GM12865 (cell line): ENCODE measurements at regions not wholly inside any gene's neighbourhood (a gene's known extent, or its start where the extent isn't known, plus 50 kb on each side); places are given as distances from the start of the nearest gene placed in this dataset.

ENCODE experiments used
- DNase-seq: peaks from one replicate; pipeline ENCODE4 v3.0.0; 2010; ENCODE audit warnings: low read depth
- H3K4me3 ChIP-seq: 2 replicates; pipeline ENCODE4 v1.5.1; 2011; ENCODE audit warnings: mild to moderate bottlenecking, low read depth, low read length, control low read depth
- TF ChIP-seq, protein P1 (sequence below): IDR thresholded peaks from 2 replicates; pipeline ENCODE4 v1.5.1; 2011; ENCODE audit warnings: low read length, control low read depth, low read depth, inconsistent platforms; ENCODE audit not compliant: insufficient read depth; ENCODE audit errors: missing control alignments

DNA sequence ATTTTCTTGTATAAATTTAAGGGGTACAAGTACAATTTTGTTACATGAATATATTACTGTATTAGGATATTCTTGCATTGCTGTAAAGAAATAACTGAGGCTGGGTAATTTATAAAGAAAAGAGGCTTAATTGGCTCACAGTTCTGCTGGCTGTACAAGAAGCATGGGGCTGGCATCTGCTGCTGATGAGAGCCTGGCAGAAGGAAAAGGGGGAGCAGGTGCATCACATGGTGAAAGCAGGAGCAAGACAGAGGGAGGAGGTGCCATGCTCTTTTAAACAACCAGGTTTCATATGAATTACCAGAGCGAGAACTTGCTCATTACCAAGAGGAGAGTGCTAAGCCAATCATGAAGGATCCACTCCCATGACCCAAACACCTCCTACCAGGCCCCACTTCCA, 399.5 kb upstream of the RAB6C start:
- H3K4me3 ChIP-seq: no peak overlapping the region
- DNase-seq: no peak
- TF ChIP-seq, protein P1, sequence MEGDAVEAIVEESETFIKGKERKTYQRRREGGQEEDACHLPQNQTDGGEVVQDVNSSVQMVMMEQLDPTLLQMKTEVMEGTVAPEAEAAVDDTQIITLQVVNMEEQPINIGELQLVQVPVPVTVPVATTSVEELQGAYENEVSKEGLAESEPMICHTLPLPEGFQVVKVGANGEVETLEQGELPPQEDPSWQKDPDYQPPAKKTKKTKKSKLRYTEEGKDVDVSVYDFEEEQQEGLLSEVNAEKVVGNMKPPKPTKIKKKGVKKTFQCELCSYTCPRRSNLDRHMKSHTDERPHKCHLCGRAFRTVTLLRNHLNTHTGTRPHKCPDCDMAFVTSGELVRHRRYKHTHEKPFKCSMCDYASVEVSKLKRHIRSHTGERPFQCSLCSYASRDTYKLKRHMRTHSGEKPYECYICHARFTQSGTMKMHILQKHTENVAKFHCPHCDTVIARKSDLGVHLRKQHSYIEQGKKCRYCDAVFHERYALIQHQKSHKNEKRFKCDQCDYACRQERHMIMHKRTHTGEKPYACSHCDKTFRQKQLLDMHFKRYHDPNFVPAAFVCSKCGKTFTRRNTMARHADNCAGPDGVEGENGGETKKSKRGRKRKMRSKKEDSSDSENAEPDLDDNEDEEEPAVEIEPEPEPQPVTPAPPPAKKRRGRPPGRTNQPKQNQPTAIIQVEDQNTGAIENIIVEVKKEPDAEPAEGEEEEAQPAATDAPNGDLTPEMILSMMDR: no peak

DNA sequence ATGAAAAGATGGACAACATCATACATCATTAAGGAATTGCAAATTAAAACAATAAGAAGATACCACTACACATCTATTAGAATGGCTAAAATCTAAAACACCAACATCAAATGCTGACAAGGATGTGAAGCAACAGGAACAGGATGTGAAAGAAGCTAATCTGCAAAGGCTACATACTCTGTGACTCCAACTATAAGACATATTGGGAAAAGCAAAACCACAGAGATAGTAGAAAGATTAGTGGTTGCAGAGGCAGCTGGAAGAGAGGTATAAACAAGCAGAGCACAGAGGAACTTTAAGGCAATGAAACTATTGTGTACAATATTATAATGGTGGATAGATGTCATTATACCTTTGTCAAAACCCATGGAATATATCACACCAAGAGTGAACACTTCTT, 393.7 kb upstream of the RAB6C start:
- no peak overlapping the region for H3K4me3 ChIP-seq
- no peak for DNase-seq
- TF ChIP-seq, protein P1: no peak

DNA sequence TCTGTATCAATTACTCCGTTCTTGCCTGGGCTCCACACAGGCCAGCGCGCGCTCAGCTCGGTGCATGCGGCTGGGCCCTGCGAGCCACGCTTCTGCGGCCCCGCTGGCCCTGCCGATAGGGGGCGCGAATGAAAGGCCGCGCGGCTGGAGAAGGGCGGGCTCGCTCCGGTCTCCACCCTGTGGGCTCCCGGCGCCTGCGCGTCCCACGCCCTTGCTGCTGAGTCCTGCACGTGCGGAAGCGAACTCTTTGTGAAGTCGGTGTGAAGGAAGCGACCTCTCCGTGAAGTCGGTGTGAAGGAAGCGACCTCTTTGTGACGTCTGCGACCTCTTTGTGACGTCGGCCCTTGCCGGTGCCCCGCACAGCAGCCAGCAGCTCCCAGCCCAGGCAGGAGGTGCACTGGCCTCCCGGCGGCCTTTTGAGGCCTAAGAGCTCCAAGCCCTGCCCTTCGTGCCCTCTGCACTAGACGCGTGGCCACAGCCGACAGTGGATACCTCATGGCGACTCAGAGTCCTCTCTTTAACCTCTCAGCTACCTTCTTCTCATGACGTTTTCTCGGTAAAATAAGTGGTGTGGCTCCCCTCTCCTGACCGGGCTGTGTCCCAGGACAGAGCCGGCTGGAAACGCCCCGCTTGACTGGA, 391.9 kb upstream of the RAB6C start:
- no peak for DNase-seq
- H3K4me3 ChIP-seq: no peak overlapping the region
- TF ChIP-seq, protein P1: no peak

DNA sequence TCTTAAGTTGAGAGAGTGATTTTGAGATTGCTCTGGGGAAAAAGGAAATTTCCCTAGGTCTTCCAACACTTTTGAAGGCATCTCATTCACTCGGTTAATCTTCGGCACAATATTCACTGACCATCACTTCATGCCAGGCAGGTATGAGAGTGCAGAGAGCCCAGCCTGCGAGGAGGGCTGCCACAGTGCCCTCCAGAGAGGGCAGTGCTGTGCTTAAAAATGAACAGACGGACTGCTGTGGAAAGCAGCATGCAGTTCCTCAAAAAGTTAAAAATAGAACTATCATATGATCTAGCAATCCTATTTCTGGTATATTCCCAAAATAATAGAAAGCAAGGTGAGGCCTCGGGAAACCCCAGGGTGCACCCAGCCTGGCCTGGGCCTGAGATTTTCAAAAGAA, 374.9 kb upstream of the RAB6C start:
- TF ChIP-seq, protein P1: no peak
- DNase-seq: no peak
- H3K4me3 ChIP-seq: no peak overlapping the region

DNA sequence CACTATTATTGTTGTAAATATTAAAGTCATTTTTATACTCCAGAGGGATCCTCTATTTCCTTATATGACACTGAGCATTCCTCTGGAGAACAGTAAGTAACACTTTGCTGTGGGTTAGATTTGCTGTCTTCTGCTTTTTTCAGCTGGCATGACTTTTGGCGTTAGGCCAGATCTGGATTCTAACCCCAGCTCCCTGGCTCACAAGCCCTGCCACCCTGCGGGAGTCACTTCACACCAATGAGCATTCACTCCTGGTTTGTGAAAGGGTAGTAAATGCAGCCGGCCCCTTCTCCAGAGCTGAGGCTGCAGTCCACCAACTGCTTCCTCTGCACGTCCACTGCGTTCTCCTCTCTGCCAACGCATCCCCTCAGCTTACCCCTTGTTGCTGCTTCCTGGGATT, 373.8 kb upstream of the RAB6C start:
- no peak for DNase-seq
- TF ChIP-seq, protein P1: no peak

DNA sequence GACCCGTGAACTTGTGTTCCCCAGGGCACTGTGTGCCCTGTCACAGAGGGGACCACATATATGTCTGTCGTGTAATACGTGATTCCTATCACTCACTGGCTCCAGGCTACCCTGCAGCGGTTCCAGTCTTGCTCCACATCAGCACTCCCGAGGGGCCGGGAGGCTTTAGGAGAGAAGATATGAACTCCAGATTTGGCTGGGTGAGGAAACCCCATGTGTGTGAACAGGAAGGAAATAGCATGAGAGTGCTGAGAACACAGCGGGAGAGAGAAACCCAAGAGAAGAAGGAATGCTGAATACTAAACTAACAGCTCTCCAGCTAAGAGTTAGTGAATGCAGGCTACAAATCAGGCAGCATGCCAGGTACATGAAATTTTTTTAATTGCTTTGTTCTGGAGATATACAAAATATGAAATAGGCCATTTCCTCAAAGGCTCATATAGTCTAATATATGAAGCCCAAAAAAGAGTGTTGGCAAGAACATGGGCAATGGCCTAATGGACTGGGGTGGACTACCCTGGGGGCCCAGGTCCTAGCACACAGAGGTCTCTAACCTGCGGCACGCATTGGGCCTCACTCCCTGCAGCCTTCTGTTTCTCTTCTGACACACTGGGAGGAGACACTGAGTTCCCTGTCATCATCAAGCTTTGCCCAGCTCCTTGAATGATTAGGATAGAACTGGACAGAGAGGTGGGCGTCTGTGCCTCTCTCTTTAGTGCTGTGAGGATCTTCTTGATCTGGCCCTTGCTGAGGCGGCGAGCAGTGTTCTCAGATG, 372.8 kb upstream of the RAB6C start:
- no peak overlapping the region for H3K4me3 ChIP-seq
- no peak for DNase-seq
- TF ChIP-seq, protein P1: no peak

More for the DNA sequence above, 373.8 kb upstream of the RAB6C start:
- no peak overlapping the region for H3K4me3 ChIP-seq
